AG20443 (cell line): ENCODE measurements at regions not wholly inside any gene's neighbourhood (a gene's known extent, or its start where the extent isn't known, plus 50 kb on each side); places are given as distances from the start of the nearest gene placed in this dataset.
A peak's percentile ranks its signal among the peaks of the same experiment; 100 is the strongest.

Experiments
- DNase-seq: peaks from one replicate; pipeline ENCODE4 v3.0.0; 2012; ENCODE audit warnings: low spot score, mixed read lengths

- no peak for DNase-seq
Measured at GRCh38 chr11:79747406-79747805, 306.6 kb upstream of the TENM4 start.

- DNase-seq = no peak
Measured at GRCh38 chr11:79744941-79745340, 304.1 kb upstream of the TENM4 start.

GRCh38 chr11:79742176-79742575, 301.3 kb upstream of the TENM4 start:
- no peak for DNase-seq

GRCh38 chr11:79739591-79739990, 298.8 kb upstream of the TENM4 start:
- no peak for DNase-seq

- DNase-seq = no peak
Measured at GRCh38 chr11:79727221-79727620, 286.4 kb upstream of the TENM4 start.

GRCh38 chr11:79720115-79720514, 279.3 kb upstream of the TENM4 start:
- no peak for DNase-seq

- DNase-seq = peak; percentile 53
Measured at GRCh38 chr11:79708319-79708932, 267.6 kb upstream of the TENM4 start.

GRCh38 chr11:79705648-79706047, 264.8 kb upstream of the TENM4 start:
- DNase-seq = no peak

GRCh38 chr11:79702303-79702702, 261.5 kb upstream of the TENM4 start:
- no peak for DNase-seq

GRCh38 chr11:79699246-79699645, 258.4 kb upstream of the TENM4 start:
- no peak for DNase-seq

- DNase-seq = no peak
Measured at GRCh38 chr11:79697905-79698304, 257.1 kb upstream of the TENM4 start.

- DNase-seq = no peak
Measured at GRCh38 chr11:79694368-79694767, 253.5 kb upstream of the TENM4 start.

GRCh38 chr11:79691445-79691844, 250.6 kb upstream of the TENM4 start:
- no peak for DNase-seq

- DNase-seq = no peak
Measured at GRCh38 chr11:79686703-79687419, 246.0 kb upstream of the TENM4 start.

- no peak for DNase-seq
Measured at GRCh38 chr11:79683930-79684329, 243.1 kb upstream of the TENM4 start.

- DNase-seq = no peak
Measured at GRCh38 chr11:79678780-79679452, 238.1 kb upstream of the TENM4 start.

- no peak for DNase-seq
Measured at GRCh38 chr11:79676396-79676795, 235.6 kb upstream of the TENM4 start.

- DNase-seq = no peak
Measured at GRCh38 chr11:79675081-79675480, 234.3 kb upstream of the TENM4 start.

GRCh38 chr11:79672786-79673185, 232.0 kb upstream of the TENM4 start:
- DNase-seq = no peak

- no peak for DNase-seq
Measured at GRCh38 chr11:79671401-79671800, 230.6 kb upstream of the TENM4 start.

GRCh38 chr11:79670882-79671281, 230.1 kb upstream of the TENM4 start:
- no peak for DNase-seq

- no peak for DNase-seq
Measured at GRCh38 chr11:79668575-79668974, 227.7 kb upstream of the TENM4 start.

GRCh38 chr11:79667380-79667779, 226.6 kb upstream of the TENM4 start:
- no peak for DNase-seq
